HG03066 (cell line): ENCODE measurements at regions not wholly inside any gene's neighbourhood (a gene's known extent, or its start where the extent isn't known, plus 50 kb on each side); places are given as distances from the start of the nearest gene placed in this dataset.

ENCODE experiments used
- ATAC-seq: cut with Tn5 transposase; IDR thresholded peaks from one replicate; pipeline ENCODE4 v1.9.1; 2021; ENCODE audit warnings: low read depth; ENCODE audit not compliant: unreplicated experiment

DNA sequence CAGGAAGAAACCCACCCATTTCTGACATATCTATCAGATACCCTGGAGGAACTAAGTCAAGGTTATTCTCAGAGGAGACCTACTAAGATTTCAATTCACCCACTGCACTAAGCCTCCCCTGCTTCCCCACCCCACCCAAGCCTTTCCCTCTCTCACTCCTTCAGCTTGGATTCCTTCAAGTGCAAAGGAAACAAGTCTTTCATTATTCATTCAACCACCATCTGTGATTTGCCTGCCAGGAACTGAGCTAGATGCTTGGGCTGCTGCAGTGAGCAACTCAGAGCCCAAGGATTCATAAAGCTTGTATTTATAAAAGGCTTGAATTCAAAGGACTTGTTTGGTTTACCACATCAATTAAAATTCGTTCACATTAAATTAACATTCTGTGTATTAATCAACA is 161.3 kb downstream of the GXYLT1 start:
- ATAC-seq, result no peak

DNA sequence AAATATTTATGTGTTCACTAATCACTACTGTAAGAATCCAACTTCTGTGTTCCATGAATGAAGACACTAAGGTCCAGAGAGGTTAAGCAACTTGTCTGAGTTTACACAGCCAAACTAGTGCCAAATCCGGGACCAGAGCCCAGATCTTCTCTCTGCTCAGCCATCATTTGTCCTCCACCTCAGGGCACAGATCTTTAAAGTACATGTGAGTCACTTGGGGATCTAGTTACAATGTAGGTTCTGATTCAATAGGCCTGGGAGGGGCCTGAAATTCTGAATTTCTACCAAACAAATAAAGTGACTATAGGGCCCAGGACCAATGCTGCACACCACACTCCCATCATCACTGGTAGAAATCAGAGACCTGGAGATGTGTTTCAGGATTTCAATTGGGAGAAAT is 162.9 kb downstream of the GXYLT1 start:
- ATAC-seq, result no peak

- ATAC-seq, result no peak
Measured at GRCh38 chr12:41981013-41981412, 163.7 kb downstream of the GXYLT1 start.

- no peak for ATAC-seq
Measured at GRCh38 chr12:41980390-41980789, 164.3 kb downstream of the GXYLT1 start.

GRCh38 chr12:41979574-41979973 is 165.1 kb downstream of the GXYLT1 start:
- ATAC-seq, result no peak

GRCh38 chr12:41972598-41972997 is 172.1 kb downstream of the GXYLT1 start:
- no peak for ATAC-seq

- no peak for ATAC-seq
Measured at GRCh38 chr12:41972196-41972595, 172.5 kb downstream of the GXYLT1 start.

DNA sequence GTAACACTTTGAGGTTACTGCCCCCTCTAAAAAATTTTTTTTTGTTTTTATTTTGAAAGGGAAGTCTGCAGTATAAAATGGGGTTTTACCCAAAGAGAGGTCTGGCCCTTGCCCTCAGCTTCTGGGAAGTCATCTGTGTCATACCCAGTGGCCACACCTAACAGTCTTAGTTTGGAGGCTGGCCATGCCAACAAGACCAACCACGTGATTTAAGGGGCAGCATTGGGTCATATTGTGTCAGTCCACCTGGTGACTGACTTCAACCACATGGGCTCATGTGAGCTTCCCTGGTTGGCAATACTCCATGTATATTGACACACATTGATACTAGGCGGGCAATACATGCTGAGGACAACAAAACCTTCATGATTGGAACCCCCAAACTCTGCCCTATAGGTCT is 173.9 kb downstream of the GXYLT1 start:
- no peak for ATAC-seq

DNA sequence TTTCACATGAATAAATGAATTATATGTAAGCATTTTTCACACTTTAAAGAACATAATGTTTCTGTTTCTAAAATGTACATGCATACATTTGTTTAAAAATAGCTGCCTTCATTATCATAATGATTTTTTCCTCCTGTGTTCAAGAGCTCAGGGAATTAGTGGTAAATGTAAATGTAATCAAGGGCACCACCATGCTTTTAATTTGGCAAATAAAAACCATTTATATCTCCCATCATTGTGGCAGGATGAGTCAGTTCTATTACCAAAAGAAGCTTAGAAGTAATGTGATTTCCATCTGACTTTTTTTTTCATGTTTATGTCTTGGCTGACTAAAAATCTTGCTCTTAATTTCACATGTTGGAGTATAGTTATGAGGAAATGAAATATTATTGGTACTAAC is 176.1 kb downstream of the GXYLT1 start:
- ATAC-seq, result no peak

DNA sequence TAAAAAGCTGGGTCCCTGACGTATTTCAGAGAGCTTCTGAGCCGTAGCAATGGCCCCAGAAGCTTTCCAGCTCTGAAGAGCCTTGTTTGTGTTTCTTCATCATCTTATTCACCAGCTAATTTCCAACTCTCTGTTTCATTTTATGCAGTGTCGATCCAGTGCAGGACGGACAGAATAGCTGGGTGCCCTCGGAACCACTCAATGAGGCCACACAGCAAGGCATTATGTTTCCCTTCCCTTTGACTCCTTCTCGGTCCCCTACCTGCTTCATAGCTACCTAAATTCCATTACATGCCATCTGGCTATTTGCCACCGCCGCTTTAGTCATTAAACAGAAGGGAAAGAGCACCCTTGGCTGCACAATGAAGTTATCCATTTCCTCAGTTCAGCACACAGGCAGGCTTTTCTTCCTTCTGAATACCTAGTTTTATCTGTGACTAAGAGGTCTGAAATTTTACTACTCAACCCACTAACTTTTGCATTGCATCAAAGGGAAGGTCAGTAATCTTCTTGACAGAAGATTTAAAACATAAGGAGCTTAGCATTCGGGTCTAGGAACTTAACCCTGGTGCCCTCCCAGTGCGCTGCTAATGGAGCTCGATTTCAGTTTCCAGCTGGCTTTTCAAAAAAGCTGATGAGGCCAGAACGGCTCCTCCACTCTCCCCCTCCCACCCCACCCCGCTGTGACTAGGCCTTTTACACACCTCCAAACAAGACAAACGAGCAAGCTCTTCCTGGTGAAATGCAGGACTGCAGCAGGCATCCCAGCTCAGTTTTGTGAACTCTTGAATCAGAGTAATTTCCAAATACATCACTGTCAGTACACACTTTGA is 176.8 kb downstream of the GXYLT1 start:
- ATAC-seq, result no peak

GRCh38 chr12:41966916-41967315 is 177.8 kb downstream of the GXYLT1 start:
- ATAC-seq, result no peak

GRCh38 chr12:41966001-41966400 is 178.7 kb downstream of the GXYLT1 start:
- ATAC-seq, result no peak

DNA sequence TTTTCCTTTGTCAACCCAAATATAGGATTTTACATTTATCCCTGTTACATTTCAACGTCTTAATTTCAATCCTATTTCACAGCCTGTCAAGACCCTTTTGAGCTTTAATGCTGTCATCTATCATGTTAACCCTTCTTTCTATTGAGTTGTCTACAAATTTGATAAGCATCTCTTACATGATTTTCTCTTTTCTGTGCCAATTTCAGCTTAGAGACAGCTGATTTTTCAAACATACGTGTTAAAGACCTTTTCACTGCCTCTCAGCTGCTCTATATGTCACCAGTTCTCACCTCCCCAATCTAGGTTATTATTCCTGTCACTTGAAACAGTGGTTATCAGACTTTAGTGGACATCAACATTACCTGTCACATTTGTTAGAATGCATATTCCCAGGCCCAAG is 181.3 kb downstream of the GXYLT1 start:
- no peak for ATAC-seq

DNA sequence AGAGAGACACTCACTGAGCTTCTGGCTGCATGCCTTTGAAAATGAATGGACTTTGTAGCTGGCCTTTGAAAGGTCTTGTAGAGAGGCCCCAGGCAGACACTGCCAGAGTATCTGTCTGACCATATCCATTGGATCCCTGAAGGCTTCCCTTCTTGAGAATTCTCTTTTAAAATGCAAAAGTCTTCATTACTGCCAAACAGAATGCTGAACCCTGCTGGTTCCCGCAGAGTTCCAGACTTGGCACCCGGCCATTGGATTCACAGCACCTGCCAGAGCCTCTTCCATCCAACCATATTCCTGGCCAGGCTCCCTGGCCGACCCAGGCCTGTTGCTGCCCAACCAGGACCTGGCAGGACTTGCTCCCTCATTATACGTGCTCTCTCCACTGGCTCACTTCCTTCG is 182.5 kb downstream of the GXYLT1 start:
- ATAC-seq, result no peak

GRCh38 chr12:41959271-41959670 is 185.4 kb downstream of the GXYLT1 start:
- no peak for ATAC-seq

DNA sequence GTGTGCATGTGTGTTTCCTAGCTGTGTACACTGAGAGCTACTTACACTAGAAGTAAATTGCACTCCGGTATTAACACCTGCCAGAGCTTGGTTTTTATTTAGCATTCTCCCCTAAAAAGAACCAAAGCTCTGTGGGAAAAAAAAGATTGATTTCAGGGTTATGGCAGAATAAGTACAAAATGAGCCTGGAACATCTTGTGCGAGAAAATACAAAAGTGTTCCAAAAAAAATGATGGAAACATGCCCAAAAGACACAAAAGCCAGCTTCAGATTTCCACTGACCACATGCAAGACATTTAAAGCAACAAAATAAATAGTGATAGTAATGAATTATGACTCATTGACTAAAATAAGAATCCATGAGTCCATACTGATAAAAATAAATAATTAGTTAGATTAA is 188.3 kb downstream of the GXYLT1 start:
- ATAC-seq, result no peak

GRCh38 chr12:41950455-41950854 is 194.2 kb downstream of the GXYLT1 start:
- no peak for ATAC-seq

GRCh38 chr12:41946106-41946505 is 198.6 kb downstream of the GXYLT1 start:
- ATAC-seq, result no peak

GRCh38 chr12:41944216-41944615 is 200.5 kb downstream of the GXYLT1 start:
- ATAC-seq, result no peak

DNA sequence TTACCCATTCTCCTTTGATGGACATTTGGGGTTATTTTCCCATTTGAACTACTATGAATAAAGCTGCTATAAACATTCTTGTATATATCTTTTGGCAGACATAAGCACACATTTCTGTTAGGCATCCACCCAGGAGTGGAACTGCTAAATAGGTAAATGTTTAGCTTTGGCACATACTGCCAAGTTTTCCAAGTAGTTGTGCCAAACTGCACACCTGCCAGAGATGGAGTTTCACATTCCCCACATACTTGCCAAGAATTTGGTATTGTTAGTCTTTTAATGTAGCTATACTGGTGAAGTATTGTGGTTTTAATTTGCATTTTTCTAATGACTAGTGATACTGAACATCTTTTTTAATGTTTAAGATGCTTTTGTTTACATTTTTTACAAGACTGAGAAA is 201.0 kb downstream of the GXYLT1 start:
- no peak for ATAC-seq

- no peak for ATAC-seq
Measured at GRCh38 chr12:41942354-41942753, 202.3 kb downstream of the GXYLT1 start.

DNA sequence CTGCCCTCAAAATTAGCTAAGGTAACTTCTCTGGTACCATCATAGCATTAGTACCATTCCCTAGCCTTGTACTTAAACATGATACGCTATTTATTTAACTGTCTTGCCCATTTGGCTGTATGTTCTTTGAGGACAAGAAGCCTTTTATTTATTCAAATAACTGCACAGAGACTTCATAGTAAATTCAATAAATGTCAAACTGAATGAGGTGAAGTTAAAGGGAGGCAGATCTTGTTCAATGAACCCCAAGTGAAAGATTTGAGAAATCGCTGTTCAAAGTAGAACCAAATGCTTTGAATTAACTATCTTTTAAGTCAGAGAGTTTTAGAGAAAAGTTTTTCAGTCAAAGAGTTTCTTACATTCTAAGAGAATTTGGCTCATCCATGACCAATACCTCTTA is 203.6 kb downstream of the GXYLT1 start:
- ATAC-seq, result no peak

- ATAC-seq, result no peak
Measured at GRCh38 chr12:41940571-41940970, 204.1 kb downstream of the GXYLT1 start.
